ENCODE measurements at regions not wholly inside any gene's neighbourhood (a gene's known extent, or its start where the extent isn't known, plus 50 kb on each side); places are given as distances from the start of the nearest gene placed in this dataset.

GRCh38 chr1:117271129-117271528 lies 60.4 kb upstream of the VTCN1 start:
- no peak overlapping the region for H3K4me3 ChIP-seq (ENCODE audit: low read depth, low read length)
- TF ChIP-seq CTCF (IDR thresholded peaks at IDR 0.05; ENCODE audit: borderline replicate concordance, insufficient read depth, low read depth, low read length) = no peak

- H3K4me3 ChIP-seq (ENCODE audit: low read depth, low read length) = no peak overlapping the region
- no peak for TF ChIP-seq CTCF (IDR thresholded peaks at IDR 0.05; ENCODE audit: borderline replicate concordance, insufficient read depth, low read depth, low read length)
These were observed 60.0 kb upstream of the VTCN1 start for GRCh38 chr1:117270679-117271078.

- no peak overlapping the region for H3K4me3 ChIP-seq (ENCODE audit: low read depth, low read length)
These were observed 58.1 kb upstream of the VTCN1 start for GRCh38 chr1:117268535-117269455.

GRCh38 chr1:117267232-117267774 lies 56.6 kb upstream of the VTCN1 start:
- H3K4me3 ChIP-seq (ENCODE audit: low read depth, low read length) = no peak overlapping the region
- no peak for TF ChIP-seq CTCF (IDR thresholded peaks at IDR 0.05; ENCODE audit: borderline replicate concordance, insufficient read depth, low read depth, low read length)

More at GRCh38 chr1:117268535-117269455, 58.1 kb upstream of the VTCN1 start:
- TF ChIP-seq CTCF (IDR thresholded peaks at IDR 0.05; ENCODE audit: borderline replicate concordance, insufficient read depth, low read depth, low read length) = no peak

GRCh38 chr1:117262976-117263375 lies 52.2 kb upstream of the VTCN1 start:
- no peak overlapping the region for H3K4me3 ChIP-seq (ENCODE audit: low read depth, low read length)

GRCh38 chr1:117261424-117261785 lies 50.7 kb upstream of the VTCN1 start:
- H3K4me3 ChIP-seq (ENCODE audit: low read depth, low read length) = no peak overlapping the region
- TF ChIP-seq CTCF (IDR thresholded peaks at IDR 0.05; ENCODE audit: borderline replicate concordance, insufficient read depth, low read depth, low read length) = no peak

More at GRCh38 chr1:117262976-117263375, 52.2 kb upstream of the VTCN1 start:
- TF ChIP-seq CTCF (IDR thresholded peaks at IDR 0.05; ENCODE audit: borderline replicate concordance, insufficient read depth, low read depth, low read length) = no peak
